Chondrocyte (in vitro differentiated cells): ENCODE measurements at regions not wholly inside any gene's neighbourhood (a gene's known extent, or its start where the extent isn't known, plus 50 kb on each side); places are given as distances from the start of the nearest gene placed in this dataset.

ENCODE experiments used
- DNase-seq: peaks from one replicate; pipeline ENCODE4 v3.0.0; 2021; ENCODE audit warnings: mixed read lengths, low spot score
- H3K27ac Mint-ChIP-seq: one replicate; pipeline ENCODE4 v1.8.0; 2021; ENCODE audit warnings: mild to moderate bottlenecking, moderate library complexity, mixed read lengths; ENCODE audit not compliant: unreplicated experiment
- H3K27me3 Mint-ChIP-seq: 2 replicates; pipeline ENCODE4 v1.8.0; 2021; ENCODE audit warnings: low read depth, mixed read lengths
- H3K36me3 Mint-ChIP-seq: 2 replicates; pipeline ENCODE4 v1.8.0; 2021; ENCODE audit warnings: low read depth, mixed read lengths
- H3K4me1 Mint-ChIP-seq: 2 replicates; pipeline ENCODE4 v1.8.0; 2021; ENCODE audit warnings: low read depth, mild to moderate bottlenecking, mixed read lengths
- H3K4me3 Mint-ChIP-seq: one replicate; pipeline ENCODE4 v1.8.0; 2021; ENCODE audit warnings: mild to moderate bottlenecking, moderate library complexity, mixed read lengths; ENCODE audit not compliant: unreplicated experiment
- H3K9me3 Mint-ChIP-seq: 2 replicates; pipeline ENCODE4 v1.8.0; 2021; ENCODE audit warnings: low read depth, mixed read lengths
- CTCF ChIP-seq: fragments of 200-600 bp; sonication (generic); IDR thresholded peaks from 2 replicates; pipeline ENCODE4 v1.5.0; 2021; ENCODE audit warnings: antibody characterized with exemption, mild to moderate bottlenecking, moderate library complexity

- H3K9me3 Mint-ChIP-seq: peaks cover 11% of the 10 kb centered on the region
- peaks cover under 1% of the 10 kb centered on the region for H3K36me3 Mint-ChIP-seq
- no peak overlapping the region for H3K4me3 Mint-ChIP-seq
- H3K27me3 Mint-ChIP-seq: no peaks in the 10 kb centered on the region
- H3K4me1 Mint-ChIP-seq: peaks cover 8% of the 10 kb centered on the region
- no peak for DNase-seq
- H3K27ac Mint-ChIP-seq: no peak overlapping the region
- no peak for TF ChIP-seq CTCF
These were observed 132.3 kb downstream of the TFAP2C start for GRCh38 chr20:56761393-56761792.

GRCh38 chr20:56762401-56762800 lies 133.3 kb downstream of the TFAP2C start:
- no peaks in the 10 kb centered on the region for H3K27me3 Mint-ChIP-seq
- H3K9me3 Mint-ChIP-seq: peaks cover 7% of the 10 kb centered on the region
- H3K27ac Mint-ChIP-seq: no peak overlapping the region
- H3K4me1 Mint-ChIP-seq: peaks cover 7% of the 10 kb centered on the region
- no peak for DNase-seq
- H3K36me3 Mint-ChIP-seq: peaks cover 2% of the 10 kb centered on the region
- no peak overlapping the region for H3K4me3 Mint-ChIP-seq
- TF ChIP-seq CTCF: no peak

- no peak for TF ChIP-seq CTCF
- H3K36me3 Mint-ChIP-seq: peaks cover 2% of the 10 kb centered on the region
- H3K27me3 Mint-ChIP-seq: no peaks in the 10 kb centered on the region
- H3K4me1 Mint-ChIP-seq: peaks cover 7% of the 10 kb centered on the region
- peaks cover 5% of the 10 kb centered on the region for H3K9me3 Mint-ChIP-seq
- no peak for DNase-seq
- no peak overlapping the region for H3K27ac Mint-ChIP-seq
- H3K4me3 Mint-ChIP-seq: no peak overlapping the region
These were observed 133.7 kb downstream of the TFAP2C start for GRCh38 chr20:56762829-56763228.

GRCh38 chr20:56764671-56765070 lies 135.6 kb downstream of the TFAP2C start:
- no peak for DNase-seq
- H3K4me1 Mint-ChIP-seq: peaks cover 7% of the 10 kb centered on the region
- H3K27ac Mint-ChIP-seq: no peak overlapping the region
- no peak overlapping the region for H3K4me3 Mint-ChIP-seq
- H3K27me3 Mint-ChIP-seq: no peaks in the 10 kb centered on the region
- H3K36me3 Mint-ChIP-seq: peaks cover 2% of the 10 kb centered on the region
- peaks cover 5% of the 10 kb centered on the region for H3K9me3 Mint-ChIP-seq
- no peak for TF ChIP-seq CTCF

- Mint-ChIP-seq H3K27ac (no peak overlapping the region), H3K27me3 (no peaks in the 10 kb centered on the region), H3K36me3 (peaks cover 2% of the 10 kb centered on the region), H3K9me3 (peaks cover 5% of the 10 kb centered on the region), H3K4me3 (no peak overlapping the region), H3K4me1 (peaks cover 15% of the 10 kb centered on the region)
- no peak for DNase-seq
- TF ChIP-seq CTCF: no peak
These were observed 136.3 kb downstream of the TFAP2C start for GRCh38 chr20:56765172-56766073.
